MCF 10A (cell line): ENCODE measurements at regions not wholly inside any gene's neighbourhood (a gene's known extent, or its start where the extent isn't known, plus 50 kb on each side); places are given as distances from the start of the nearest gene placed in this dataset.

ENCODE experiments used
- BruUV-seq: library from RNA; stranded (reverse); fragments of 400-500 nt; replicated peaks from 2 replicates; lab custom pipeline; 2021; lab: Mats Ljungman, UMichigan
- CTCF ChIA-PET: fragments of 300-600 bp; sonication (Branson Sonifier 250); formaldehyde crosslinking; extraction: SDS; loops from one replicate; lab custom pipeline; 2021; ENCODE audit warnings: antibody characterized with exemption, inconsistent platforms; lab: Yijun Ruan, JAX
- POLR2A ChIA-PET: fragments of 300-600, 350-650 bp; sonication (Branson Sonifier 250); formaldehyde crosslinking; extraction: SDS; loops from one replicate; lab custom pipeline; 2020; ENCODE audit warnings: antibody characterized with exemption, inconsistent platforms; lab: Yijun Ruan, JAX
- DNase-seq: peaks from one replicate; pipeline ENCODE4 v3.0.0-alpha.2; 2018; ENCODE audit not compliant: unreplicated experiment
- H3K27ac Mint-ChIP-seq: one replicate; pipeline ENCODE4 v1.8.0; 2022; ENCODE audit warnings: mild to moderate bottlenecking, low read depth, mixed read lengths; ENCODE audit not compliant: unreplicated experiment
- H3K27me3 Mint-ChIP-seq: one replicate; pipeline ENCODE4 v1.8.0; 2022; ENCODE audit warnings: mixed read lengths; ENCODE audit not compliant: insufficient read depth, unreplicated experiment
- H3K36me3 Mint-ChIP-seq: one replicate; pipeline ENCODE4 v1.8.0; 2022; ENCODE audit warnings: mild to moderate bottlenecking, moderate library complexity, mixed read lengths; ENCODE audit not compliant: insufficient read depth, unreplicated experiment
- H3K4me1 Mint-ChIP-seq: one replicate; pipeline ENCODE4 v1.8.0; 2022; ENCODE audit warnings: mixed read lengths; ENCODE audit not compliant: insufficient read depth, unreplicated experiment
- H3K4me3 Mint-ChIP-seq: one replicate; pipeline ENCODE4 v1.8.0; 2022; ENCODE audit warnings: mild to moderate bottlenecking, moderate library complexity, mixed read lengths; ENCODE audit not compliant: unreplicated experiment
- H3K9me3 Mint-ChIP-seq: one replicate; pipeline ENCODE4 v1.8.0; 2022; ENCODE audit warnings: mixed read lengths; ENCODE audit not compliant: unreplicated experiment
- intact Hi-C: fragments of 100-400 bp; cut with micrococcal nuclease; formaldehyde crosslinking; loops from 2 replicates; pipeline ENCODE4 v1.14.1; 2022
- TF ChIP-seq, protein P1 (sequence below): fragments of 200-600 bp; IDR thresholded peaks from one replicate; pipeline ENCODE4 v1.8.0; 2022; ENCODE audit warnings: antibody characterized with exemption, mild to moderate bottlenecking; ENCODE audit not compliant: unreplicated experiment

GRCh38 chr13:78862446-78862845 lies 203.5 kb upstream of the OBI1 start:
- CTCF ChIA-PET, result interaction anchor here (1.0 to 1.8 kb wide), 2 partner anchors 10 to 17 kb away, joined by 3 to 5 read pairs; no protein-coding TSS in a partner anchor
- no TSS peak for BruUV-seq

DNA sequence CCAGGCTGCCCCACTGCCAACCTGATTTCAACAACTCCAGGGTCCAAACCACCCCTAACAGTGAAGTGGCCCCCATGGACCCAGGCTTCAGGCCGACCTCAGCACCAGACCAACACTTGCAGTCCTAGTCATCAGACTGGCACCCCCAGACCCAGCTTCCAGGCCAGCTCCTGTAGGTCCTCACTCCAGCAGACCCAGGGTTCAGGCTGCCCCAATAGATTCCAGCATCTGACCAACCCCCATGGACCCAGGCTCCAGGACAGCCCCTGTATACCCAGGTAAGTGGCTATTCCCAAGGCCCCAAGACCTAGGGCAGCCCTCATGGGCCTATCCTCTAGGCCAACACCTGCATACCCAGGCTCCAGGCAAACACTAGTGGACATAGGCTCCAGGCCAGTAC lies 193.8 kb upstream of the OBI1 start:
- Mint-ChIP-seq H3K9me3 (no peaks in the 10 kb centered on the region), H3K4me3 (no peak overlapping the region), H3K27ac (no peak overlapping the region), H3K4me1 (no peaks in the 10 kb centered on the region), H3K27me3 (no peaks in the 10 kb centered on the region), H3K36me3 (no peaks in the 10 kb centered on the region)
- intact Hi-C loops, result no loop called here
- no peak for DNase-seq
- BruUV-seq, result no TSS peak
- ChIA-PET POLR2A (no interaction called here), CTCF (interaction anchor here (0.5 to 0.7 kb wide), 2 partner anchors 10 to 1057 kb away, joined by 3 read pairs; no protein-coding TSS in a partner anchor)
- TF ChIP-seq, protein P1, sequence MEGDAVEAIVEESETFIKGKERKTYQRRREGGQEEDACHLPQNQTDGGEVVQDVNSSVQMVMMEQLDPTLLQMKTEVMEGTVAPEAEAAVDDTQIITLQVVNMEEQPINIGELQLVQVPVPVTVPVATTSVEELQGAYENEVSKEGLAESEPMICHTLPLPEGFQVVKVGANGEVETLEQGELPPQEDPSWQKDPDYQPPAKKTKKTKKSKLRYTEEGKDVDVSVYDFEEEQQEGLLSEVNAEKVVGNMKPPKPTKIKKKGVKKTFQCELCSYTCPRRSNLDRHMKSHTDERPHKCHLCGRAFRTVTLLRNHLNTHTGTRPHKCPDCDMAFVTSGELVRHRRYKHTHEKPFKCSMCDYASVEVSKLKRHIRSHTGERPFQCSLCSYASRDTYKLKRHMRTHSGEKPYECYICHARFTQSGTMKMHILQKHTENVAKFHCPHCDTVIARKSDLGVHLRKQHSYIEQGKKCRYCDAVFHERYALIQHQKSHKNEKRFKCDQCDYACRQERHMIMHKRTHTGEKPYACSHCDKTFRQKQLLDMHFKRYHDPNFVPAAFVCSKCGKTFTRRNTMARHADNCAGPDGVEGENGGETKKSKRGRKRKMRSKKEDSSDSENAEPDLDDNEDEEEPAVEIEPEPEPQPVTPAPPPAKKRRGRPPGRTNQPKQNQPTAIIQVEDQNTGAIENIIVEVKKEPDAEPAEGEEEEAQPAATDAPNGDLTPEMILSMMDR, result no peak

More at GRCh38 chr13:78862446-78862845, 203.5 kb upstream of the OBI1 start:
- H3K36me3 Mint-ChIP-seq, result no peaks in the 10 kb centered on the region
- no peak for DNase-seq
- no peaks in the 10 kb centered on the region for H3K4me1 Mint-ChIP-seq
- H3K4me3 Mint-ChIP-seq, result no peak overlapping the region
- POLR2A ChIA-PET, result no interaction called here
- H3K27ac Mint-ChIP-seq, result no peak overlapping the region
- TF ChIP-seq, protein P1, result no peak
- peaks cover 3% of the 10 kb centered on the region for H3K27me3 Mint-ChIP-seq
- intact Hi-C loops, result no loop called here
- H3K9me3 Mint-ChIP-seq, result no peaks in the 10 kb centered on the region

DNA sequence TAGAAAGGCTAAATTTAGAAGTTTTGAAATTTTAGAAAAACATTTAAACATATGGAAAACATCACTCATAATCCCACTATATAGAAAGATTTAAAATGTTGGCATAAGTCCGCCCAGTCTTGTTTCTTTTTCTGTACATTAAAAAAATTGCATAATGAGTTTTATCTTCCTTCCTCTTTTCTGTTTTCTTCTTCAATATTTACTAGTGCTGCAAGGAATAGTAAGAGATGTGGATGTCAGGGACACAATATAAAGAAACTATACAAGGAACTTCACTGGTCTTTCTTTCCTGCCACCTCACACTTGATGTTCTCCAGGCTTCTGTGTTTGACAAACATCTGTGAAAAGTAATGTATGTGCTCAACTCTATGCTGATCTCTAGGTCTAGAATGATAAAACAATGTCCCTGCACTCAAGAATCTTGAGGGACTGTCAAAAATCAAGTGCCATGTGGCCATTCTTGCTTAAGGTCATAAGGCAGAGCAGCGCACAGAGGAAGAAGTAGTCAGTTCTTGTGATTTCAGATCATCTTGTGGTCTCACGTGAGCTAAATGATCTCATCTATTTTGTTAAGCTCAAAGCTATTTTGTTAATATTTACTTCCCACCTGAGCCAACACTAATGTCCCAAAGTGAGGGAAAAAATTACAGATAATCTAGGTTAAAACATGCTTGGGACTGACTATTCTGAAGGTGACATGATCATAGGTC lies 186.9 kb upstream of the OBI1 start:
- BruUV-seq, result no TSS peak
- intact Hi-C loops, result no loop called here
- ChIA-PET CTCF (interaction anchor here (1.4 kb wide), 1 partner anchor 17 kb away, joined by 5 read pairs; no protein-coding TSS in a partner anchor), POLR2A (no interaction called here)
- TF ChIP-seq, protein P1, result no peak
- H3K4me1 Mint-ChIP-seq, result no peaks in the 10 kb centered on the region
- no peak for DNase-seq
- H3K36me3 Mint-ChIP-seq, result no peaks in the 10 kb centered on the region
- H3K9me3 Mint-ChIP-seq, result no peaks in the 10 kb centered on the region
- no peak overlapping the region for H3K27ac Mint-ChIP-seq
- H3K4me3 Mint-ChIP-seq, result no peak overlapping the region
- peaks cover 17% of the 10 kb centered on the region for H3K27me3 Mint-ChIP-seq

DNA sequence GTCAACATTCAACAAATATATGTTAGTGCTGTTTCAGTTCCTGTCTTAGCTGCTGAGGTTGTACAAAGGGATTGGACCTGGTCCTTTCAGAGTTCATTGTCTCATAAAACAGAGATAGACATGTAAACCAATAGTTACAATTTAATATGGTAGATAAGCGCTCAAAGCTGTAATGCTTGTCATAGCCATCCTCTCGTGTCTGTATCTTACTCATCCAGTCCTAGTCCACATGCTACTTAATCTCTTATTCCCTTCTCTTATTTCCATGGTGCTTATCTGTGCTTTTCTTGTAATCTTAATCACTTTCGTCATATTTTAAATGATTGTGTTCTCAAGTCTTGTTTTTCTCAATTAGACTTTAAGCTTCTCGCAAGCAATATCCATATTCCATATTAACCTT lies 185.2 kb upstream of the OBI1 start:
- no peak for DNase-seq
- no peaks in the 10 kb centered on the region for H3K36me3 Mint-ChIP-seq
- H3K9me3 Mint-ChIP-seq, result no peaks in the 10 kb centered on the region
- TF ChIP-seq, protein P1, result no peak
- intact Hi-C loops, result no loop called here
- ChIA-PET POLR2A (interaction anchor here (0.6 kb wide), 1 partner anchor 13 kb away, joined by 3 read pairs; no protein-coding TSS in a partner anchor), CTCF (interaction anchor here (0.8 to 1.4 kb wide), 2 partner anchors 9 to 10 kb away, joined by 4 to 6 read pairs; no protein-coding TSS in a partner anchor)
- H3K4me1 Mint-ChIP-seq, result no peaks in the 10 kb centered on the region
- no peak overlapping the region for H3K4me3 Mint-ChIP-seq
- no TSS peak for BruUV-seq
- no peak overlapping the region for H3K27ac Mint-ChIP-seq
- peaks cover 17% of the 10 kb centered on the region for H3K27me3 Mint-ChIP-seq
